NB4 (cell line): ENCODE measurements at regions not wholly inside any gene's neighbourhood (a gene's known extent, or its start where the extent isn't known, plus 50 kb on each side); places are given as distances from the start of the nearest gene placed in this dataset.

Source experiments
- DNase-seq: peaks from one replicate; pipeline ENCODE4 v3.0.0; 2010; ENCODE audit warnings: low read depth
- H3K4me3 ChIP-seq: one replicate; pipeline ENCODE4 v1.5.1; 2011; ENCODE audit warnings: mild to moderate bottlenecking, low read depth, low read length, moderate library complexity
- CTCF ChIP-seq: IDR thresholded peaks from one replicate; pipeline ENCODE4 v1.5.1; 2012; ENCODE audit warnings: low read depth, low read length
- MYC ChIP-seq: IDR thresholded peaks from 2 replicates; pipeline ENCODE4 v1.6.1; 2011; ENCODE audit warnings: low read depth, low read length
- POLR2A ChIP-seq: IDR thresholded peaks from 2 replicates; pipeline ENCODE4 v1.6.1; 2011; ENCODE audit warnings: mild to moderate bottlenecking; ENCODE audit not compliant: insufficient read length; ENCODE audit errors: extremely low read depth
- TF ChIP-seq, protein P1 (sequence below): IDR thresholded peaks from 2 replicates; pipeline ENCODE4 v1.6.1; 2011; ENCODE audit warnings: low read depth, low read length

DNA sequence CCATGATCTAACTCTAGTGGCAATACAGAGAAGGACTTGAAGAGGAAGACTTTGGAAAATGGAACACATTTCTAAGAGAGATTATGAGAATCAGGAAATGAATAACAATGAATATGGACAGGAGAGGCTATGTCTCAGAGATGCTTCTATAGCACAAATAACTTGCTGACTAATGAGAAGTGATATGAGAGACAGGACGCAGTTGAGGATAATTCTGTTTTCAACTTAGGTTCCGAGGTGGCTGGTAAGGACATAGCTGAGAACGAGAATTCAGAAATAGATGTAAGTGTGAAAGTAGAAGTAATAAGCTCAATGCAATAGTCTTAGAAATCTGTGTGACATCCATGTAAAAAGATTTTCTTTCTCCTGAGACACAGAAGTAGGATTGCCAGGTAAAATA lies 358.1 kb upstream of the GRAMD2B start:
- TF ChIP-seq POLR2A: no peak
- TF ChIP-seq, protein P1, sequence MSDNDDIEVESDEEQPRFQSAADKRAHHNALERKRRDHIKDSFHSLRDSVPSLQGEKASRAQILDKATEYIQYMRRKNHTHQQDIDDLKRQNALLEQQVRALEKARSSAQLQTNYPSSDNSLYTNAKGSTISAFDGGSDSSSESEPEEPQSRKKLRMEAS: no peak
- TF ChIP-seq CTCF: no peak
- TF ChIP-seq MYC: no peak
- no peak for DNase-seq
- no peak overlapping the region for H3K4me3 ChIP-seq

- peak; percentile 70 for DNase-seq
- no peak overlapping the region for H3K4me3 ChIP-seq
- TF ChIP-seq, protein P1: no peak
- no peak for TF ChIP-seq POLR2A
- TF ChIP-seq MYC: no peak
- TF ChIP-seq CTCF: no peak
Observed at GRCh38 chr5:126066836-126067235, 356.4 kb upstream of the GRAMD2B start.

GRCh38 chr5:126067404-126067803 lies 355.8 kb upstream of the GRAMD2B start:
- no peak overlapping the region for H3K4me3 ChIP-seq
- TF ChIP-seq CTCF (no peak), MYC (no peak), POLR2A (no peak)
- TF ChIP-seq, protein P1: no peak
- DNase-seq: no peak

GRCh38 chr5:126069329-126069728 lies 353.9 kb upstream of the GRAMD2B start:
- no peak for DNase-seq
- TF ChIP-seq CTCF: no peak
- TF ChIP-seq, protein P1: no peak
- TF ChIP-seq MYC: no peak
- no peak for TF ChIP-seq POLR2A
- no peak overlapping the region for H3K4me3 ChIP-seq

DNA sequence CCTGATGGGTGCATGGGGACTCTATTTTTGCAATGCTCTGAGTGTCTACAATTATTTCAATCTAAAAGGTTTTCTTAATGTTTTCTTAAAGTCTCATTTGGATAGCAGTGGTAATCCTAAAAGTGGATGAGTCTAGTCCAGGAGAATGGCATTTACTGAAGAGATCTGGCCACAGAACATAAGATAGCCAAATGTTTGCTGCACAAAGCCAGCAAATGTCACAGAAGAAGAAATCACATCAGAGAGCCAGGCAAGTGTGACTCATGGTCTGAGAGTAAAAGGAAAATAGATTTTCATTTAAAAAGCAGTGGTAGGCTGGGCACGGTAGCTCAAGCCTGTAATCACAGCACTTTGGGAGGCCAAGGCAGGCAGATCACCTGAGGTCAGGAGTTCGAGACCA lies 352.7 kb upstream of the GRAMD2B start:
- no peak for TF ChIP-seq POLR2A
- no peak for TF ChIP-seq MYC
- TF ChIP-seq, protein P1: no peak
- no peak for TF ChIP-seq CTCF
- no peak for DNase-seq
- H3K4me3 ChIP-seq: no peak overlapping the region

DNA sequence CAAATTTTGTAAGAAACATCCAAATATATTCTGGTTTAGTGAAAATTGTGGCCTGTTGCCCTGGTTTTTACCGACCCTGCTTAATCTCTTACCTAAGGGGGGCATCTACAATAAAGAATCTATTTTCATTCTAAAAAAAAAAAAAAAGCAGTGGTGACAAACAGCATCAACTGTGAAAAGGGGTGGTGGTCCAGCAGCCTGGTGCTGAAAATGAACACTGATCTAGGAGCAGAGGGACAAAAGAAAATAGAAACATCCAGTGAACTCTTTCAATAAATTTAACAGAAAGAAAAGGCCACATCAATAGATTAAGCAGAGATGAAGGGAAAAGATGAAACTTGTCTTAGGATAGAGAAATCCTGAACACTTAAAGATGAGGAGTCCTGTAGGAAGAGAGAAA lies 348.7 kb upstream of the GRAMD2B start:
- no peak for DNase-seq

More for the DNA sequence above, 348.7 kb upstream of the GRAMD2B start:
- H3K4me3 ChIP-seq: no peak overlapping the region
- TF ChIP-seq CTCF (no peak), MYC (no peak), POLR2A (no peak)
- TF ChIP-seq, protein P1: no peak
